GM18502 (cell line): ENCODE measurements at regions not wholly inside any gene's neighbourhood (a gene's known extent, or its start where the extent isn't known, plus 50 kb on each side); places are given as distances from the start of the nearest gene placed in this dataset.
"Not testable (repeated sequence)": the region's sequence is repeated elsewhere in the genome, so short reads cannot be mapped to it uniquely, and the experiment has no call there.

Experiments used
- ATAC-seq: cut with Tn5 transposase; IDR thresholded peaks from one replicate; pipeline ENCODE4 v1.9.1; 2021; ENCODE audit warnings: mild to moderate bottlenecking; ENCODE audit not compliant: unreplicated experiment, poor library complexity

DNA sequence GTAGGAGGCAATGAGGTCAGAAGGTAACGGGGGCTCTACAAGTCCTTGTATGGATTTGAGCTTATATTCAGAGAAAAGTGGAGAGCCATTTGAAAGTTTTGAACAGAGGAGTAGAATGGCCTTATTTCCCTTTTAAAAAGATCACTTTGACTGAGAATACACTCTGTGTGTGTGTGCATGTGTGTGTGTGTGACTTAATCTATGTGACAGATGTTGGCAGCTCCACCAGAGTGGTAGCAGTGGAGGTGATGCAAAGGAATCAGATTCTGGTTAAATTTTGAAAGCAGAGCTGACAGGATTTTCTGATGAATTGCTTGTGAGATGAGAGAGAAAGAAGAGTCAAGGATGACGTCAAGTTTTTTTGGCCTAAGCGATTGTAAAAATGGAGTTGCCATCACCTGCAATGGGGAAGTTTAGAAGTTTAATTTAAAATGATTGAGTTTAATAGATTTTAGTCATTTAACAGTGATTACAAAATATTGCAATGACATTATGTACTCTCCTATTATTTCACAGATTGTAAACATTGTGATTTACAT, 172.2 kb upstream of the HEY2 start:
- ATAC-seq = no peak

GRCh38 chr6:125584468-125584939, 164.9 kb upstream of the HEY2 start:
- ATAC-seq = no peak

DNA sequence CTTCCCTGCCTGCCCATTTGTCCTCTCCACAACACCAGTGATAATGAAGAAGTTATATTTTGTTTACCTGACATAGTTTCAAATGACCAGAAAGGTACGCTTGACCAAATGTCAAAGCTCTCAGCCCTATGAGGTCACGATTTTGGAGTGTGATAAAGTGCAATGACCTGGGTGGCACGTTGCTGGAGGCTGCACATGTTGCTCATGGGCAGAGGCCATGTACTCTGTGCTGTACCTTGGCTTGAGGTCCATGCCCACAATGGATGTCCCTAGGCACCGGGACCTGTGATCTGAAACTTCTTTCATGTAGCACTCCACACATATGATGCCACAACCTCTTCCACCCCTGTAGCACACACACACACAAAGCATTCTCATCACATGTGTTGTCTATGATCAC, 164.0 kb upstream of the HEY2 start:
- ATAC-seq = no peak

GRCh38 chr6:125586074-125586473, 163.4 kb upstream of the HEY2 start:
- ATAC-seq = no peak

GRCh38 chr6:125586605-125587004, 162.8 kb upstream of the HEY2 start:
- ATAC-seq = no peak

- ATAC-seq = no peak
Observed at GRCh38 chr6:125587666-125588632, 161.5 kb upstream of the HEY2 start.

DNA sequence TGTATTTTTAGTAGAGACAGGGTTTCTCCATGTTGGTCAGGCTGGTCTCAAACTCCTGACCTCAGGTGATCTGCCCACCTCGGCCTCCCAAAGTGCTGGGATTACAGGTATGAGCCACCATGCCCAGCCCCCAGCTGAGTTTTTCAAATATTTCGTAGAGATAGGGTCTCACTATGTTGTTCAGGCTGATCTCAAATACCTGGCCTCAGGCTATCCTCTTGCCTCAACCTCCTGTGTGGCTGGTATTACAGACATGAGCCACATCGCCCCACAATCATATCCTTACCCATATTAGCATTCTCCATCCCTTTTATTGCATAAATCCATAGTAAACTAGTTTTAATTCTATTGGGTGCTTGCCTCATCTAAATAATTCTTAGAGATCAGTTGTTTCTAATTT, 157.6 kb upstream of the HEY2 start:
- ATAC-seq = not testable (repeated sequence)

DNA sequence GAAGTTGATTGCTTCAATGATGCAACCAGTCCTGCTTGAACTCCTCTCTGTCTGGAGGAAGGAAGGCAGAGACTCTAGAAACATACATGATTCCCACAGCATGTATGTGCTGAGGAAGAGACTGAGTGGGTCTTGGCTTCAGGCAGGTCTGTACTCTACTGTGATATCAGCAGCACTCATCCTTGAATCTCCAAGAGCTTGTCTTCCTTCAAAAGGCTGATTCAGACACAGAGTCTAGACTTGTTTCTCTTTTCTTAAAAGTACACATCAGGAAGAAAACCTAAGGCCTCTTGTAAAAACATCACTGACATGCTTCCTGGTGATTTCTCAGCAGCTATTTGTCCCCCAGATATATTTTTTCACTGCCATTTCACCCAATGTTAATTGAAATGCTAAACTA, 155.7 kb upstream of the HEY2 start:
- no peak for ATAC-seq

DNA sequence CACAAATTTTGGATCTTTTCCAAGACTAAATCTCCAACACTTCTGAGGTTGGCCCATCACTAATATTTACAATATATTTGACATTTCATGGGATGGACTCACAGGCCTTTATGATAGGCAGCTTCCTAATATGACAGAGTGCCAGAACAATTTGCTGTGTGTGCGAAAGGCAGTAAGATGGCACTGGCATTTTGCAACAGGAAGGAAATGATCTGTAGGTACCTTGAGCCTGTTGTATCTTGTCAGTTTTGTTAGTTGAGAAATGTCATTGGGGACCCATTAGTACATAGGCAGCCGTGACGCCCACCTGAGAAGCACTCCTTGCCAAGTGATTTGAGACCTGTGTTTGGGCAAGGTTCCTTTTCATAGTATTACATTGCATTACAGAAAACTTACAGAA, 153.4 kb upstream of the HEY2 start:
- ATAC-seq = no peak

DNA sequence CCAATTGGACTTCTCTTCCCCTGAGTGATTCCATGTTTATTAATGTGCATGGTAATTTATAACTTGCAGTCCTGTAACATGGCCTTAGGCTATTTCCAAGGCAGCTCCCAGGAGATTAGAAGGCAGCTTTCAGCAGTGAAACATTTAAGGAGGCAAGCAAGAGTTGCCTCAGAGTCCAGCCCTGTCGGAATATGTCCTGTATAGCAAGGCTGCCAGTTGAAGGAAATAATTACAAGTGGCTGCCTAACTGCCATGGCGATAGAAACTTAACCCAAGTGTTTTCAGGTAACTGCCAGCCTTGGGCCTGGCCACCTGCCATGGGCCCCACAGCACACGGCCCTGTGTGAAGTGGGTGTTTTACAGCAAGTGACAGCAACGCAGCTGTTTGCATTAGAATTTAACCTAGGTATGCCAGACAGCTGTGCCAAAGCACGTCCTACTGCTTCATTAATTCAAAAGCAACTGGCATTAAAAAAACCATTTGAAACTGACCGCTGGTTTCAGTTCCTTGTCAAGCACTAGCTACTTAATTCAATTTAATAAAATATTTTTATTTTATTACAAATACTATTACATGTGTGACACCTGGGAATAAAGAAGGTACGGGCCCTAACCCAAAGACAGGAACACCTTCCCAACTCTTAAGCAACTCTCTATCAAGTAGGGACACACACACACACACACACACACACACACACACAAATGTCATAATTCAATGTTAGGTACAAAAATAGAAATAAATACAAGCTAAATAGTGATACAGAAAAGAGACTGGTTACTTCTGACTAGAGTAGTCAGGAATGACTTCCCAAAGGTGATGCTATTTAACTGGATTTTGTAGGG, 151.8 kb upstream of the HEY2 start:
- ATAC-seq = peak; percentile 79

DNA sequence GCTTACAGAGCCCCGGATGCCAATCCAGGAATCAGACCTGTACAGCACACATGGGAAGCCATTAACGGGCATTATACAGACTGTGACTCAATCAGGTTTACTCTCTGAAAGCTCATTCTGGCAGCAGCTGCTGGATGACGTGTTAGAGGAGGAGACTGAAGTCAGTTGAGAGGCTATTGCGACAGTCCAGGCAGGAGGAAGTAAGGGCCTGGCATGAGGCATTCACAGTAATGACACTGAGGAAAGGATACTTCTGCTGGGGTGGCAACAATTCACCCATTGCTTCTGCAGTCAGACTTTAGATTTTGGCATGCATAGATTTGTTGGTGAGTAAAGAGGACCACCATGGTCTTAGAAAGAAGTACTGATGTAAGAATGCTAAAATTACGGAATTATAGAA, 151.0 kb upstream of the HEY2 start:
- ATAC-seq = no peak

DNA sequence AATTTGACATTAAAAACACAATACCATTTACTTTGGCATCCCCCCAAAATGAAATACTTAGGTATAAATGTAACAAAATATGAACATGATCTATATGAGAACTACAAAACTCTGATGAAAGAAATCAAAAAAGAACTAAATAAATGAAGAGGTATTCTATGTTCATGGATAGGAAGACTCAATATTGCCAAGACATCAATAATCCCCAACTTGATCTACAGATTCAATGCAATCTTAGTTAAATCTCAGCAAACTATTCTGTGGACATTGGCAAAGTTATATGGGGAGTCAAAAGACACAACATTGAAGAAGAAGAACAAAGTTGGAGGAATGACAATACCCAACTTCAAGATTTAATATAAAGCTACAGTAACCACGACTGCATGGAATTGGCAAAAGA, 145.2 kb upstream of the HEY2 start:
- no peak for ATAC-seq

DNA sequence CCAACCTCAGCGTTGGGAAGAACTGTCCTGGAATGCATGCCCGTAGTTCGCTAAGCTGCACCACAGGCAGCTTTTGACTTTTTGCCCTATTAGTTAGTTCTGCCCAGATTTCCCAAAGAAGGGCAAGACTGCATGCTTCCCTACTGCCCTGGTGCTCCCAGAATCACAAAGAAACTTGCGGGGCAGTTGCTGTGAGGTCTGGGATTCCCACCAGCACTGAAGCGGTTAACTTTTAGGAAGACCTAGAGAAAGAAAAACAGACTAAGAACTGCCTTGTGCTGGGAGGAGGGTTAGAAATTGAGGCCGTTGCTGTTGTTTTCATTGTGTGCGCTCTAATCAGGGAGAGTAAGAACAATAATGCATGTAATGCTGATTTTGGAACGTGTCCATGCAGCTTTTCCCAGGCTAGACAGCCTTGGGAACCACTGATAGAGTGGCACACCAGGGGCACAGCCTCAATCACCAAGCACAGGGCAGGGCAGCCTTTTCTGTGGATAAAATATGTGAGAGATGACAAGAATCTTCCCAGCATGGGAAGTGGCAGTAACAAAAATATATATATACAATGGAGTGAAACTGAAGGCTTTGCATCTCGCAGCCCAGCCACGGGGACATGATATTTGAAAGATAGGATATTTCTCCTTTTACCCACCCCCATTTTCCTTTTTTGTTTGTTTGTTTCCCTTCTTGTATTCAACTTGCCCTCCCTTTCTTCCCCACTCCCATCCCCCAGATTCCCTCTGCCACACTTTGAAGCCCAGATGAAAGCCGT, 137.7 kb upstream of the HEY2 start:
- ATAC-seq = no peak

DNA sequence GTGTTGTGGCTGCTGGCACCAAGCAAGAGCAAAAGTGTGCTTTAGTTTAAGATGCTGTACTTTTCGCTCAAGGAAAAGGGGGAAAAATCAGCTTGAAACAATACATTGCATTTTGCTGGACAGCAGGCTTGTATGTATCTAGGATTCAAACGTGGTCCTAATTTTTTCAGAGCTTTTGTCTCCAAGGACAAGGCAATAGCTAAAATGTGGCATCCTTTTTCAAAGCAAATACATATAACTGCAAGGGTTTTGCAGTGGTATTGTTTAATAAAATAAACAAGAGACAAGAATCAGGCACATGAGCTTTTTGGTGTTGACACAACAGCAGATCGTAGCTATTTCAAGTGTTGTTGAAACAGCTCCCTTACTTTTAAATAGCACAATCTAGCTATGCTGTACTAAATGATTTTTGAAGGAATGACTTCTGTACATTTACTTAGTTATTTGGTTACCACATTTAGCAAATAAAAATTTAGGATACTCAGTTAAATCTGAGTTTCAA, 137.0 kb upstream of the HEY2 start:
- ATAC-seq = no peak

DNA sequence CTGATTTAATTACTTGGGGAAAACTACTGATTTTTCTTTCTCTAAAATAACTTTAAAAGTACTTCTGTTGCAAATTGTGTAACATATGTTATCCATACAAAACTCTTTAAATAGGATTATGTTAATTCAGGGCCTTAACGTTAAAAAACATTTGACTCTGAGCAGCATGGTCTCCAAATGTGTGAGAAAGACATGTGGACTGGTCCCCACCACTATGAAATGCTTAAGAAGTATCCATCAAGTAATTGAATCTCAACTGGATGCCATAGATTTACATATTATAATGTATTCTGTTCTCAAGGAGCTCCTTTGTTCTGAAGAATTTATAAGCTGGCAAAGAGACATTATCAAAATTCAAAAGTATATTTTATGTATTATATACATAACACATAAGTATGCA, 130.8 kb upstream of the HEY2 start:
- ATAC-seq = no peak

GRCh38 chr6:125623085-125623484, 126.3 kb upstream of the HEY2 start:
- ATAC-seq = no peak

- ATAC-seq = no peak
Observed at GRCh38 chr6:125631165-125631564, 118.3 kb upstream of the HEY2 start.

GRCh38 chr6:125636011-125636410, 113.4 kb upstream of the HEY2 start:
- ATAC-seq = not testable (repeated sequence)

GRCh38 chr6:125636671-125637070, 112.8 kb upstream of the HEY2 start:
- ATAC-seq = no peak

- ATAC-seq = peak; percentile 71
Observed at GRCh38 chr6:125637207-125637606, 112.2 kb upstream of the HEY2 start.
